HFFc6 (cell line): ENCODE measurements at regions not wholly inside any gene's neighbourhood (a gene's known extent, or its start where the extent isn't known, plus 50 kb on each side); places are given as distances from the start of the nearest gene placed in this dataset.

Experiments
- DNase-seq: peaks from one replicate; pipeline ENCODE4 v3.0.0-alpha.2; 2018
- H3K27ac Mint-ChIP-seq: 2 replicates; pipeline ENCODE4 v1.8.0; 2020; ENCODE audit warnings: mild to moderate bottlenecking, mixed read lengths
- H3K27me3 Mint-ChIP-seq: 2 replicates; pipeline ENCODE4 v1.8.0; 2021; ENCODE audit warnings: mild to moderate bottlenecking, moderate library complexity, mixed read lengths; ENCODE audit not compliant: insufficient read depth
- H3K36me3 Mint-ChIP-seq: 2 replicates; pipeline ENCODE4 v1.8.0; 2021; ENCODE audit warnings: low read depth, mixed read lengths
- H3K4me1 Mint-ChIP-seq: 2 replicates; pipeline ENCODE4 v1.8.0; 2020; ENCODE audit warnings: low read depth, mixed read lengths
- H3K4me3 Mint-ChIP-seq: 2 replicates; pipeline ENCODE4 v1.8.0; 2020; ENCODE audit warnings: mild to moderate bottlenecking, moderate library complexity, mixed read lengths
- H3K9me3 Mint-ChIP-seq: 2 replicates; pipeline ENCODE4 v1.8.0; 2020; ENCODE audit warnings: mild to moderate bottlenecking, mixed read lengths
- CTCF ChIP-seq: fragments of 200-600 bp; sonication (generic); IDR thresholded peaks from 2 replicates; pipeline ENCODE4 v1.5.0; 2021; ENCODE audit warnings: antibody characterized with exemption, mild to moderate bottlenecking

- no peak for TF ChIP-seq CTCF
- Mint-ChIP-seq H3K9me3 (peaks cover 47% of the 10 kb centered on the region), H3K4me1 (no peaks in the 10 kb centered on the region), H3K36me3 (no peaks in the 10 kb centered on the region; the same call in 1 of the 2 replicates), H3K27ac (no peak overlapping the region), H3K4me3 (no peak overlapping the region), H3K27me3 (no peaks in the 10 kb centered on the region)
- no peak for DNase-seq
Observed at GRCh38 chr10:8460626-8461025, 406.1 kb downstream of the GATA3 start.

- no peak for TF ChIP-seq CTCF
- H3K9me3 Mint-ChIP-seq, result peaks cover 57% of the 10 kb centered on the region
- no peaks in the 10 kb centered on the region for H3K4me1 Mint-ChIP-seq
- no peak overlapping the region for H3K4me3 Mint-ChIP-seq
- no peak overlapping the region for H3K27ac Mint-ChIP-seq
- DNase-seq, result no peak
- H3K27me3 Mint-ChIP-seq, result no peaks in the 10 kb centered on the region
- H3K36me3 Mint-ChIP-seq, result no peaks in the 10 kb centered on the region; the same call in 1 of the 2 replicates
Observed at GRCh38 chr10:8462565-8462964, 408.1 kb downstream of the GATA3 start.

GRCh38 chr10:8463853-8464252, 409.4 kb downstream of the GATA3 start:
- Mint-ChIP-seq H3K36me3 (no peaks in the 10 kb centered on the region; the same call in 1 of the 2 replicates), H3K9me3 (peaks cover 53% of the 10 kb centered on the region), H3K27me3 (0 out of 2 replicates have a peak, but pooled peaks cover 1% of the 10 kb centered on the region), H3K4me1 (no peaks in the 10 kb centered on the region), H3K4me3 (no peak overlapping the region), H3K27ac (no peak overlapping the region)
- no peak for TF ChIP-seq CTCF
- DNase-seq, result no peak

- H3K27ac Mint-ChIP-seq, result no peak overlapping the region
- H3K36me3 Mint-ChIP-seq, result no peaks in the 10 kb centered on the region
- no peak for DNase-seq
- H3K4me1 Mint-ChIP-seq, result no peaks in the 10 kb centered on the region
- TF ChIP-seq CTCF, result no peak
- H3K4me3 Mint-ChIP-seq, result no peak overlapping the region
- 0 out of 2 replicates have a peak, but pooled peaks cover 1% of the 10 kb centered on the region for H3K27me3 Mint-ChIP-seq
- peaks cover 38% of the 10 kb centered on the region for H3K9me3 Mint-ChIP-seq
Observed at GRCh38 chr10:8468477-8468876, 414.0 kb downstream of the GATA3 start.

DNA sequence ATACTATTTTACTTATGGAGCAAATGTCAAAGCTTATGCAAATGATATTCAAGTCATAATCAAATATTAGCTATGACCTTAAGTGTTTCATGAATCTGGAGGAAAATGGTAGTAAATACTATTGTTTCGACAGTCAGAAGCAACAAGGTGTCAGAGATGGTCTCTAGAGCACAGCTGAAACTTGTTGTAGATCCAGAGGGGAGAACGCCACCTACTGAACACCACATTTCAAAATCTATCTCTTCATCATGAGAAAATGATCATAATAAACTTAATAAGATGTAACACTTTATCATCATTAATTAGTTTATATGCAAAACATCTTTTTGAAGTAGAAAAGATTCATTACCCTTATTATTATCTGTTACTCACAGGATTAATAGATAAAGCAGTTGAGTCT, 418.7 kb downstream of the GATA3 start:
- no peak overlapping the region for H3K27ac Mint-ChIP-seq
- 0 out of 2 replicates have a peak, but pooled peaks cover 1% of the 10 kb centered on the region for H3K27me3 Mint-ChIP-seq
- no peaks in the 10 kb centered on the region for H3K4me1 Mint-ChIP-seq
- H3K36me3 Mint-ChIP-seq, result no peaks in the 10 kb centered on the region
- no peak for DNase-seq
- H3K9me3 Mint-ChIP-seq, result peaks cover 22% of the 10 kb centered on the region
- no peak for TF ChIP-seq CTCF
- no peak overlapping the region for H3K4me3 Mint-ChIP-seq

- DNase-seq, result no peak
- H3K4me1 Mint-ChIP-seq, result no peaks in the 10 kb centered on the region
- TF ChIP-seq CTCF, result no peak
- no peaks in the 10 kb centered on the region for H3K27me3 Mint-ChIP-seq
- no peak overlapping the region for H3K27ac Mint-ChIP-seq
- no peaks in the 10 kb centered on the region for H3K36me3 Mint-ChIP-seq
- peaks cover 27% of the 10 kb centered on the region for H3K9me3 Mint-ChIP-seq
- no peak overlapping the region for H3K4me3 Mint-ChIP-seq
Observed at GRCh38 chr10:8477300-8477699, 422.8 kb downstream of the GATA3 start.
